Glutamatergic neuron (in vitro differentiated cells): ENCODE measurements at regions not wholly inside any gene's neighbourhood (a gene's known extent, or its start where the extent isn't known, plus 50 kb on each side); places are given as distances from the start of the nearest gene placed in this dataset.

Experiments
- DNase-seq: peaks from one replicate; pipeline ENCODE4 v3.0.0; 2022
- H3K27ac Mint-ChIP-seq: one replicate; pipeline ENCODE4 v1.8.0; 2020; ENCODE audit warnings: mild to moderate bottlenecking, mixed read lengths, inconsistent platforms; ENCODE audit not compliant: unreplicated experiment
- H3K27me3 Mint-ChIP-seq: one replicate; pipeline ENCODE4 v1.8.0; 2020; ENCODE audit warnings: mild to moderate bottlenecking, moderate library complexity, mixed read lengths, inconsistent platforms; ENCODE audit not compliant: unreplicated experiment
- H3K36me3 Mint-ChIP-seq: one replicate; pipeline ENCODE4 v1.8.0; 2020; ENCODE audit warnings: mild to moderate bottlenecking, mixed read lengths, inconsistent platforms; ENCODE audit not compliant: unreplicated experiment
- H3K4me1 Mint-ChIP-seq: one replicate; pipeline ENCODE4 v1.8.0; 2020; ENCODE audit warnings: mild to moderate bottlenecking, low read depth, mixed read lengths, inconsistent platforms; ENCODE audit not compliant: unreplicated experiment
- H3K4me3 Mint-ChIP-seq: one replicate; pipeline ENCODE4 v1.8.0; 2020; ENCODE audit warnings: mild to moderate bottlenecking, mixed read lengths, inconsistent platforms; ENCODE audit not compliant: unreplicated experiment
- H3K9me3 Mint-ChIP-seq: one replicate; pipeline ENCODE4 v1.8.0; 2020; ENCODE audit warnings: mild to moderate bottlenecking, moderate library complexity, mixed read lengths, inconsistent platforms; ENCODE audit not compliant: unreplicated experiment
- CTCF ChIP-seq: fragments of 200-600 bp; sonication (generic); IDR thresholded peaks from one replicate; pipeline ENCODE4 v1.5.0; 2021; ENCODE audit not compliant: partially characterized antibody, unreplicated experiment

GRCh38 chr12:89064780-89065179, 287.5 kb downstream of the DUSP6 start:
- no peaks in the 10 kb centered on the region for H3K27me3 Mint-ChIP-seq
- H3K4me3 Mint-ChIP-seq = no peak overlapping the region
- H3K27ac Mint-ChIP-seq = no peak overlapping the region
- TF ChIP-seq CTCF = no peak
- H3K4me1 Mint-ChIP-seq = peaks cover 6% of the 10 kb centered on the region
- DNase-seq = no peak
- H3K9me3 Mint-ChIP-seq = peaks cover 4% of the 10 kb centered on the region
- H3K36me3 Mint-ChIP-seq = no peaks in the 10 kb centered on the region

- DNase-seq = no peak
- Mint-ChIP-seq H3K9me3 (peaks cover 4% of the 10 kb centered on the region), H3K27me3 (no peaks in the 10 kb centered on the region), H3K4me3 (no peak overlapping the region), H3K36me3 (no peaks in the 10 kb centered on the region), H3K4me1 (peaks cover 7% of the 10 kb centered on the region), H3K27ac (no peak overlapping the region)
- TF ChIP-seq CTCF = no peak
Measured at GRCh38 chr12:89064151-89064550, 288.1 kb downstream of the DUSP6 start.

GRCh38 chr12:89062996-89063395, 289.3 kb downstream of the DUSP6 start:
- Mint-ChIP-seq H3K4me1 (peaks cover 10% of the 10 kb centered on the region), H3K27ac (no peak overlapping the region), H3K4me3 (no peak overlapping the region), H3K27me3 (no peaks in the 10 kb centered on the region), H3K36me3 (no peaks in the 10 kb centered on the region), H3K9me3 (peaks cover 4% of the 10 kb centered on the region)
- DNase-seq = no peak
- TF ChIP-seq CTCF = no peak

- Mint-ChIP-seq H3K36me3 (no peaks in the 10 kb centered on the region), H3K4me3 (no peak overlapping the region), H3K27me3 (no peaks in the 10 kb centered on the region), H3K9me3 (peaks cover 4% of the 10 kb centered on the region), H3K4me1 (peaks cover 10% of the 10 kb centered on the region), H3K27ac (no peak overlapping the region)
- TF ChIP-seq CTCF = no peak
- DNase-seq = no peak
Measured at GRCh38 chr12:89059721-89060541, 292.4 kb downstream of the DUSP6 start.

- DNase-seq = no peak
- Mint-ChIP-seq H3K9me3 (peaks cover 2% of the 10 kb centered on the region), H3K27ac (no peak overlapping the region), H3K4me1 (peaks cover 10% of the 10 kb centered on the region), H3K4me3 (no peak overlapping the region), H3K27me3 (no peaks in the 10 kb centered on the region), H3K36me3 (no peaks in the 10 kb centered on the region)
- no peak for TF ChIP-seq CTCF
Measured at GRCh38 chr12:89059056-89059455, 293.2 kb downstream of the DUSP6 start.
